GM18951 (cell line): ENCODE measurements at regions not wholly inside any gene's neighbourhood (a gene's known extent, or its start where the extent isn't known, plus 50 kb on each side); places are given as distances from the start of the nearest gene placed in this dataset.

ENCODE experiments used
- POLR2A ChIP-seq: IDR thresholded peaks from 4 replicates; pipeline ENCODE4 v1.6.1; 2011; ENCODE audit warnings: mild to moderate bottlenecking; ENCODE audit not compliant: insufficient read length, insufficient read depth; ENCODE audit errors: extremely low read depth
- in situ Hi-C: fragments of 300-500 bp; cut with MboI; formaldehyde crosslinking; loops from one replicate; pipeline ENCODE4 v1.12.0; 2022; ENCODE audit warnings: low sequenced_read_pairs, mixed read lengths, inconsistent platforms; ENCODE audit not compliant: unreplicated experiment

DNA sequence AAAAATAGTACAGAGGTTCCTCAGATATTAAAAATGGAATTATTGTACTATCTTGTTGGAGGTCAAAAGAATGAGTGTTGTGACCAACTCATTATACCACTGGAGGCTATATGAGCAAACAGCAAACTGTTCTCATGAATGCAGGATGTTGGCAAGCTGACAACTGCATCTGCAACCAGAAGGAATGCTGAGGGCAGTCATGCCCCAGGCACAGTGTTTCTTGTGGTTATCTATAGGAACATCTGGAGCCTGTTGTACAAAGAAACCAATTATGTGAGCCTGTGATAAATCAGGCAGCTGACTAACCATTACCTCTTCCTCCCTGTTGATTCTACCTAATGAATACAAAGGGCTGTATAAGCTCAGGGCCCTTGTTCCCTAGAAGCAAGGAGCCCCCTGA, 2057.1 kb downstream of the TP53TG3F start:
- in situ Hi-C loops, result no loop called here
- TF ChIP-seq POLR2A, result no peak

- no peak for TF ChIP-seq POLR2A
- in situ Hi-C loops, result no loop called here
Observed at GRCh38 chr16:35516971-35517370, 2057.6 kb downstream of the TP53TG3F start.

GRCh38 chr16:35523991-35524390, 2064.6 kb downstream of the TP53TG3F start:
- in situ Hi-C loops, result no loop called here

GRCh38 chr16:35525979-35526590, 2066.7 kb downstream of the TP53TG3F start:
- TF ChIP-seq POLR2A, result no peak
- in situ Hi-C loops, result no loop called here

More at GRCh38 chr16:35523991-35524390, 2064.6 kb downstream of the TP53TG3F start:
- TF ChIP-seq POLR2A, result no peak

DNA sequence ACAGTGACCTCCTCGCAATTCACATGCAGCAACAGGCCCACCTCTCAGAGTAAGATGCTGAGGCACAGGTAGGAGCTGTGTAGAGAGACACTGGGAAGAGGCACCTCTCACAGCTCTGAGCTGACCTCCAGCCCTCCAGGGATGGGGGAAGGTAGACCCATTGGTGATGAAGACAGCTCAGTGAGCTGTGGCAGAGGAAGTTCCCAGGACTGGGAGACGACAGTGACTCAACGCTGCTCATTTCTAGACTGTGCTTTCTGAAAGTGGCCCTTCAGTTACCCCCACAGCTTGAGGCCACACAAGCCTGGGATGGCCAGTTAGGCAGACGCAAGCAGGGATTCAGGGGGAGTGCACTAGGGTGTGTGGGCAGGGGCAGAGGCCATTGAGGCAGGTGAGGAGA, 2073.2 kb downstream of the TP53TG3F start:
- in situ Hi-C loops, result no loop called here
- no peak for TF ChIP-seq POLR2A

DNA sequence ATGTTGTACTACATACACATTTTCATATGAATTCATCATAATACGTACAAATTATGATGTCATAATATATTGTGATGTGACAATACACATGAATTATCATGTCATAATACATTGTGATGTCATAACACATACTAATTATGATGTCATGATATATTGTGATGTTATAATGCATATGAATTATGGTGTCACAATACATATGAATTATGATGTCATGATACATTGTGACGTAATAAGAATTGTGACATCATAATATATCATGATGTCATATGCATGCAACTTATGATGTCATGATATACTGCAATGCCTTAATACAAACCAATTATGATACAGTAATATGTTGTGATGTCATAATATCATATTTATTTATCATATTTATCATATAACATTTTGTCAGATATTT, 2074.3 kb downstream of the TP53TG3F start:
- TF ChIP-seq POLR2A, result no peak
- in situ Hi-C loops, result no loop called here

DNA sequence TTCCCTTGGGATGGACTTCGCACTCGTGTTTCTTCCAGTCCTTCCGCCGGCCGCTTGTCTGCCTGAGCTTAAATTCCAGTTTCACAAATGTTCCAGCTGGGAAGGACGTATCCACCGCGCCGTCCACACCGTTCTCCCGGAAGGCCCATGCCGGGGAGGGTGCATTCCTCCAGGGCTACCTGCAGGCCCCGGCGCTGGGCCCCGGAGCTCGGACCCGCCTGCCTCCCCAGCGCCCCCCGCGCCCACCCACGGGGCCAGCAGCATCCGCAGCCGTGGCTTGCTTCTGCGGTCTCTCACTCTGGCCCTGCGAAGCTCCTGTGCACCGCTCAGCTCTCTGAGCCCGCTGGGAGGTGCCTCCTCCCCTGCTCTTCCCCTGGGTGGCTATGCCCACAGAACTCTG, 2084.1 kb downstream of the TP53TG3F start:
- TF ChIP-seq POLR2A, result no peak
- in situ Hi-C loops, result no loop called here

GRCh38 chr16:35552763-35553162, 2093.4 kb downstream of the TP53TG3F start:
- in situ Hi-C loops, result no loop called here
- no peak for TF ChIP-seq POLR2A

DNA sequence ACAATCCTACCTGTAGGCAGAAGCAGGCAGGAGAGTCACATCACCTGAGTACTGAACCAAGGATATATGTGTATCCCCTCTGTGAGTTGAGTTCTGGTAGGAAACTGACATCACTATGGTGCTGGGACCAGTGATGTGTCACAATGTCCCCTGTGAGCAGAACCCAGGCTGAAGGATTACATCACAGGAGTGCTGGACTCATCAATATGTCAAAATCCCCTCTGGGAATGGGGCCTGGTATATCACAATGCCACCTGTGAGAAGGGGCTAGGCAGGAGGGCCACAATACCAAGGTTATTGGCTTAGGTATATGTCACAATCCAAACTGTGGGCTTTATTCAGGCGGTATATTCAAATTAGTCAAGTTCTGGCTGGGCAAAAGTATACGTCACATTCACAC, 2098.3 kb downstream of the TP53TG3F start:
- TF ChIP-seq POLR2A, result no peak
- in situ Hi-C loops, result no loop called here

- in situ Hi-C loops, result no loop called here
- TF ChIP-seq POLR2A, result no peak
Observed at GRCh38 chr16:35559911-35560636, 2100.7 kb downstream of the TP53TG3F start.

DNA sequence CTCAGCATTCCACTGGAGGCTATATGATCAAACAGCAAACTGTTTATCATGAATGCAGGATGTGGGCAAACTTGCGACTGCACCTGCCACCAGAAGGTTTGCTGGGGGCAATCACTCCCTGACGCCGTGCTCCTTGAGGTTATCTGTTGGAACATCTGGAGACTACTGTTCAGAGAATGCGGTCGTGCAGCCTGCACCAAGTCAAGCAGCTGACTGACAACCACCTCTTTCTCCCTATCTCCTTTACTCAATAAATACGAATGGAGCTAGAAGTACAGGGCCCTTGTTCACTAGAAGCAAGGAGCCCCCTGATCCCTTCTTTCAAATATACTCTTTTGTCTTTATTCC, 2101.2 kb downstream of the TP53TG3F start:
- in situ Hi-C loops, result no loop called here
- no peak for TF ChIP-seq POLR2A

GRCh38 chr16:35561346-35561745, 2101.9 kb downstream of the TP53TG3F start:
- TF ChIP-seq POLR2A, result no peak
- in situ Hi-C loops, result no loop called here

- in situ Hi-C loops, result no loop called here
- no peak for TF ChIP-seq POLR2A
Observed at GRCh38 chr16:35562471-35562870, 2103.1 kb downstream of the TP53TG3F start.

DNA sequence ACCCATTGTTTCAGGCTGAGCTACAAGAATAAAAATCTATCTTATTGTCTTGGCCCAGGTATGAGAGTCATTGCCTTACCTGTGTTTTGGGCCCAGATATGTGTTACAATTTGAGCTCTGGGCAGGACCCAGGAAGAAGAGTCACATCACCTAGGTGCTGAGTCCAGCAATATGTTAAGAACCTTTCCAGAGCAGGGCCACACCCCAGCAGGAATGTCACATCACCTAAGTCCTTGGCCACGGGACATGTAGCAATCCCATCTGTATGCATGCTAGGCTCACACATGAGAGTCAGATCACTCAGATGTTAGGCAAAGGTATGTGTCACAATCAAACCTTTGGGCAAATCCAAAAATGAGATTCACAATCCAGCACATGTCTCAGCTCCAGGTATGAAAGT, 2103.5 kb downstream of the TP53TG3F start:
- TF ChIP-seq POLR2A, result no peak
- in situ Hi-C loops, result no loop called here
